DMS 273 treated with DMSO at 0.1 percent for 48 hours (cell line): ENCODE measurements at regions not wholly inside any gene's neighbourhood (a gene's known extent, or its start where the extent isn't known, plus 50 kb on each side); places are given as distances from the start of the nearest gene placed in this dataset.
"Not testable (repeated sequence)": the region's sequence is repeated elsewhere in the genome, so short reads cannot be mapped to it uniquely, and the experiment has no call there.

ENCODE experiments used
- DNase-seq: peaks from one replicate; lab custom pipeline; 2025; lab: John Stamatoyannopoulos, UW

DNA sequence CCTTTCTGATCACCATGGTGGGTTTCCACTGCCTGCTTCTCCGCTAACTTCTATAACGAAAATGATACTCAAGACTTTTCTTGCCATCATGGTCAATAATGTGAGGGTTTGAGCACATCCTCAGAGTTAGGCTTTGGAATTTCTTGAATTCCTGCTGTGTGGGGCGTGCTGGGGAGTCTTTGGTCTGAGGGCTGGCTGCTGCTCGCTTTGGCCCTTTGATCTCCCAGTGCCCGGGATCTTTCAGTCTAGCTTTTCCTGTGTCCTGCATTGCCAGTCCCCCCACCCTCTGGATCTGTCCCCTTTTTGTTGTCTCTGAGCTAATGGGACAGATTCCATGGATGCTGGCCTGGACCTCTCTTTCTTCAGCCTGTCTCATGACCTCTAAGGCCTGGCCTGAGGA is 182.6 kb downstream of the NPIPA7 start:
- not testable (repeated sequence) for DNase-seq

- DNase-seq: not testable (repeated sequence)
Observed at GRCh38 chr16:16563962-16564361, 185.0 kb downstream of the NPIPA7 start.

- DNase-seq: not testable (repeated sequence)
Observed at GRCh38 chr16:16565326-16565725, 186.4 kb downstream of the NPIPA7 start.

DNA sequence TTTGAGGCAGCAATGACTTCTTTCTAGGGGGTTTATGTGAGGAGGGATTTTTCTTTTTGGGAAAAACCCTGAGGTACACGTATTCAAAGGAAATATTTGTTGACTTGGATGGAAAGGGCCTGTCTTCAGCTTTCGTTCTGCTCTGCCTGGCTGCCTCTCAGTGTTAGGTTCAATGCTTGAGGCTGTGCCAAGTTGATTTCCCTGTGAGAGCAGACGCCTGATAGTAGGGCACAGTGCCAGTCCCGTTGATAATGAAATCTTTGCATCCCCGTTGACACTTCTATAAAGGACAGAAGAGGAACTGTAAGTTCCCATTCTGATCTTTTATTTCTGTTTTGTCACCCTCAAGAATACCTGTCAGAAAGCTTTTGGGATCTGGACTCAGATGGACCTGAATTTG is 191.1 kb downstream of the NPIPA7 start:
- DNase-seq: not testable (repeated sequence)

DNA sequence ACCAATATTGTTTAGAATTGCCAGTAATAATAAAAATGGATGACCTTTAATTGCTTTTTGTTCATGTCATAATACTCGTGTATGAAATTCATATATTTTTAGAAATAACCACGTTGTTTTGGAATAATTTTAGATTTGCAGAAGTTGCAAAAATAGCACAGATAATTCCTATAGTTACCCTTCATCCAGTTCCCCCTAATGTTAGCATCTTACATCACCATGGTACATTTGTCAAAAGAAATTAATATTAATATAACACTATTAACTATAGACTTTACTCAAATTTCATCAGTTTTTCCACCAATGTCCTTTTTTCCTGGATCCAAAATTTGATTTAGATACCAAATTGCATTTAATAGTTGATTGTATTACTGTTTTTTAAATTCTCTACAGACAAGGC is 191.9 kb downstream of the NPIPA7 start:
- not testable (repeated sequence) for DNase-seq

DNA sequence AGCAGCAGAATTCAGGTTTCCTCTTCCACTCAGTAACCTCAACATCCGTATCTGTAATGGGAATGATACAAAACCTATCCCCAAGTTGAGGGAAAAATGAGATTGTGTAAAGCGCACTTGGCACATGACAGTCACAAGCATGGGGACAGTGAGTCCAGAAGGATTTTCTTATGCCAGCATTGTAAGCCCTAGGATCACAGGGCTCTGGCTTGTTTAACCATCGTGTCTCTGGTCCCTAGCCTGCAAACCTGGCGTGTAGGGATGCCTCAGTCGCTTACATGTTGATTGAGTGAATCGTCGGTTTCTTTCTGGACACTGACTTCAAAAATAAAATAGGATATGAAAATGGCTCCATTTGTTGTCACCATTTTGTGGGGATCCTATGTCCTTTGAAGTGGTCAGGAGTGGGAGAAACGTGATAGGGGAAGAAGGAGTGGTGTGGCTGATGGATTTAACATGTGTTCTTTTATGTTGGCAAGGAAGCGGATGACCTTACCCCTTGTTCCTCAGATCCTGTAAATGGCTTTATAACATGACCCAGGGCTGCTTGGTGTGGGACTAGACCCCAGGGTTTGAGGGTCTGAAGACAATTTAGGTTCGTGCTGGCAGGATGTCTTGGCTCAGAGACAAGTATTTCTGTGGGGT is 193.3 kb downstream of the NPIPA7 start:
- not testable (repeated sequence) for DNase-seq

- not testable (repeated sequence) for DNase-seq
Observed at GRCh38 chr16:16577062-16577461, 198.1 kb downstream of the NPIPA7 start.

DNA sequence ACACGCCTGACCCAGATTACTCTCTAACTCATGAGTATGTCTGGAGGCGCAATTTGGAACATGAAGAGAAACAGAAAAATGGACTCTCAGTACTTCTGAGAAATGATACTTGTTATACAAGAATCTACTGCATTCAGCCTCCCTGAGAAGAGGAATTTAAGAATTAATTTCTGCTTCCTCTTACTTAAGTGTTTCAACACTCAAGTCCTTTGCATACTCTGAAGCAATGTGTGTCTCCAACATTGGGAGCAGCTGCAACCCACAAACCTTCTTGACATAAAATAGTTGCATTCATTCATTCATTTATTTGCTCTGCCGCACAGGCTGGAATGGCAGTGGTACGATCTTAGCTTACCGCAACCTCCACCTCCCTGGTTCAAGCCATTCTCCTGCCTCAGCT is 199.8 kb downstream of the NPIPA7 start:
- no peak for DNase-seq

DNA sequence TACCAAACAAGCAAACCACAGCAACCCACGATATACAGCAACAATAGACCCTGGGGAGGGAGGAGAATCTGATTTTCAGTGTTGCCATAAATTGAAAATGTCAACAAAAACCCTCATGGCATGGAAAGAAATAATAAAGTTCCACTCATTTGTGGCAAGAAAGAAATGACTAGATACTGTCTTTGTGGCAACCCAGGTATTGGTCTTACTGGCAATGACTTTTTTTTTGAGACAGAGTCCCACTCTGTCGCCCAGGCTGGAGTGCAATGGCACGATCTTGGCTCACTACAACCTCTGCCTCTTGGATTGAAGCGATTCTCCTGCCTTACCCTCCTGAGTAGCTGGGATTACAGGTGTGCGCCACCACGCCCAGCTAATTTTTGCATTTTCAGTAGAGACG is 204.0 kb downstream of the NPIPA7 start:
- DNase-seq: not testable (repeated sequence)

- DNase-seq: peak; percentile 35
Observed at GRCh38 chr16:16586073-16586651, 207.2 kb downstream of the NPIPA7 start.

DNA sequence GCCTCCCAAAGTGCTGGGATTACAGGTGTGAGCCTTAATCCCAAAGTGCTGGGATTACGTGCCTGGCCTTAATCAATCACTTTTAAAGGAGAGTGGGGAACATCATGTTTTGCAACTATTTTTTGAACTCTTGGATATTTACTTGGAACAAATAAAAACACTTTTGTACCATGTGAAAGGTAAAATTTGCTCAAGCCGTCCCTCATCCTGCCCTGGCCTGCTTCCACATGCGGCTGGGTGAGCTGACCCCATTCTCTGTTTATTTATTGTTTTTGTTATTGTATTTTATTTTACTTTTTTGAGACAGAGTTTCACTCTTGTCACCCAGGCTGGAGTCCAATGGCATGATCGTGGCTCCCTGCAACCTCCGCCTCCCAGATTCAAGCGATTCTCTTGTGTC is 208.0 kb downstream of the NPIPA7 start:
- DNase-seq: not testable (repeated sequence)

DNA sequence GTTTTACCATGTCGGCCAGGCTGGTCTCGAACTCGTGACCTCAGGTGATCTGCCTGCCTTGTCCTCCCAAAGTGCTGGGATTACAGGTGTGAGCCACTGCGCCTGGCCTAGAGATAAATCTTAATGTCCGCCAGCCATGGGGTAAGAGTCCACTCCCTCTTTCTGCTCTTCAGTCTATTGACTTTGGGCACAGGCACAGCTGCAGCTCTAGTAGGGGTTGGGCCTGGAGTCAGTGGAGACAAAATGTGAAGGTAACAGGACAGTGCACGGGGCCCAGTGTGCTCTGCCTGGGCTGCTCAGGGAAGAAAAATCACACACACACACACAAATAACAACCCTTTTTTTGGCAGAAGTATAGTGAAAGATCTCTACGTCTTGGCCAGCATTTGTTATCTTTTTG is 209.5 kb downstream of the NPIPA7 start:
- DNase-seq: not testable (repeated sequence)

GRCh38 chr16:16590654-16591318 is 211.8 kb downstream of the NPIPA7 start:
- not testable (repeated sequence) for DNase-seq

DNA sequence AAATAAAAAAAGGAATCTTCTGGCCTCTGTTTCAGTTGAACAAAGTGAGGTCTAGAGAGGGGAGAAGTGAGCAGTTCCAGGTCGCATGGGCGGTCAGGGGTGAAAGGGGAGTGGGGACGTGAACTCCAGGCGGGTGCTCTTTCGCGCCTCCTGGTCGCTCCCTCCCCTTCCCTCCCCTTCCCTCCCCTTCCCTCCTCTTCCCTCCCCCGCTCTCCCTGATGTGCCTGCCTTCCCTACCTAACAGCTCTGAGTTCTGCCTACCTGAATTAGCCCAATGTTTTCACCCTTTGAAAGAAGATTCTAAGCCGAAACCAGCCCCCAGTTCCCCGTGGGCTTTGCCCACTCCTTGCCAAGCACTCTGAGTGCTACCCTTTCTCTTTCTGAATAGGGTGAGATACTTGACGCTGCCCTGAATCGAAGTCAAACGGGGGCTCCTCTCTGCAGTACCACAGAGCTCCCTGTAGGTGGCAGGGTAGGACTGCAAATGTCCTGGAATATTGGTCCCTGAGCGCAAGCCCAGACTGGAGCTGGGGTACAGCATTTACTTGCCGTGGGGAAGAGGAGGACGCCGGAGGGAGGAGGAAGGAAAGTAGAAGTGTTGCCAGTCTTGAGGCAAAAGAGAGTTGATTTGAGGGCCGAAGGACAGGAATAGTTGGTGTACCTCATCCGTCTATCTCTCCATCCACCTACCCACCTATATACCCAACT is 214.4 kb downstream of the NPIPA7 start:
- DNase-seq: not testable (repeated sequence)

GRCh38 chr16:16595029-16595718 is 216.2 kb downstream of the NPIPA7 start:
- DNase-seq: not testable (repeated sequence)

DNA sequence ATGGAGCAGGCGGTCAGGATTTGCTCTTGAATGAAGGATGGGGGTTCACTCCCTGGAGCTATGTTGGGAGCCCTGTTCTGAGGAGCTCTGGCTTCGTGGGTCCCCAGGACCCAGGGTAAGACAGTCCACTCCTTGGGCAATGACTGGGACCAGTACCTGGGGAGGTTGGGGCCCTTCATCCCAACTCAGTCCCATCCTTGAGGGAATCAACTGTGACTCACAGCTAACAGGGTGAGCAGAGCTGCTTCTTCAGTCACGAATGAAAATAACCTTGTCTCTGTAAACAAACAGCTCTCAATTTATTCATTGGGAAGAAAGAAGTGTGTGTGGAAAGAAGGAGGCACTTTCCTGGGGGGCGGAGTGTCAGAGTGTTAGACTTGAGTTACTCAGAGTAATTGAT is 222.3 kb downstream of the NPIPA7 start:
- DNase-seq: not testable (repeated sequence)

- not testable (repeated sequence) for DNase-seq
Observed at GRCh38 chr16:16607401-16608082, 228.6 kb downstream of the NPIPA7 start.

- not testable (repeated sequence) for DNase-seq
Observed at GRCh38 chr16:16609627-16610026, 230.7 kb downstream of the NPIPA7 start.

DNA sequence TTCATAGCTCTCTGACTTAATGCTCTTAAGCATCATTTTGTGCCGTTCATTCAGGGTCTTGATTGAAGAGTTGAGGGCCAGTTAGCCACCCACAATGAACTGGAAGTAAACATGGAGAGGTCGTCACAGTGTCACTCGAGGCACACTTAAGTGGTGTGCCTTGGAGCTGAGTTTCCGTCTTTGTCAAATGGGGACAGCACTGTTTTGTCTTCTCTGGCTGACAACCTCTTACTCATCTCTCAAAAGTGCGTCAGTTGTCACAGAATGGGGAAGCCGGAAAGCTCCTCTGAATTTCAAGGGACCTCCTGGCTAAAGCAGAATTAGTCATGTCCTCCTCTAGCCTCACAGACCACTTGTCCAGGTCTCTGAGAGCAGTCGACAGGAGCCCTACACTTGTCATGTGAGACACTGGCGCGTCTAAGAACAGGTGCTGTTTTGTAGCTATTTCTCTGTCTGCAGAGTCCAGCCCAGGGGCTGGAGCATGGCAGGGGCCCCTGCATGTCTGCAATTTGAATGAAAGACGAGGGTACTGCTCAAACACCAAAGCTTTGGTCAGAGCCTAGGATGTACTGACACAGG is 231.5 kb downstream of the NPIPA7 start:
- DNase-seq: not testable (repeated sequence)

DNA sequence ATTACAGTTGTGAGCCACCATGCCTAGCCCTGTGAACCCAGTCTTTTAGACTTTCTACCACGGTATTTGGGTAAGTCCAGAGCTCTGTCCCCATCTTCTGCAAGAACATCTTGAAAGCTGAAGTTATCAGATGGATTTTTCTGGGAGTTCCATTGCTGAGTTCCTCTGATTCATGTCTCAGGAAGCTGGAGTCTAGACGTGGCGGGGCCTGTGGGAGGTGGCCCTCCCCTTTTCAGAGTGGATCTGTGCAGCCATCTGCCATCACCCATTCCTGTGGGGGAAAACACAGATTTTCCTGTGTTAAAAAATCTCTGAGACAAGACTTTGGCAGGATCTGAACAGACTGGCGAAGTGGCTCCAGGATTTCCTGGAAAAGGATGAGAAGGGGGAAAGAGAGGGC is 234.3 kb downstream of the NPIPA7 start:
- not testable (repeated sequence) for DNase-seq

DNA sequence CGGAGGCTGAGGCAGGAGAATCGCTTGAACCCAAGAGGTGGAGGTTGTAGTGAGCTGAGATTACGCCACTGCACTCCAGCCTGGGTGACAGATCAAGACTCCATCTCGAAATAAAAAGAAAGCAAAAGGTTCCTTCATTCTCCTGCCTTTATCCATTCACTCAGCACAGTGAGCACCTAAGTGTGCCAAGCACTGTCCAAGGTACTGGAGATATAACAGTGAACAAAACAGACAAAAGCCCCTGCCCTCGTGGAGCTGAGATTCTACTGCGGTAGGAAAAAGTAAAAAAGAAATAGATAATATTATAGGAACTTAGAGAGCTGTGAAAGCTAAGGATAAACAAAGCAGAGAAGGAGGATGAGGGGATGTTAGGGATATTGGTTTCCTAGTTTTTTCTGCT is 235.5 kb downstream of the NPIPA7 start:
- DNase-seq: not testable (repeated sequence)
